GM08714 (cell line): ENCODE measurements at regions not wholly inside any gene's neighbourhood (a gene's known extent, or its start where the extent isn't known, plus 50 kb on each side); places are given as distances from the start of the nearest gene placed in this dataset.

ENCODE experiments used
- H3K4me3 ChIP-seq: fragments of 200-500 bp; sonication (Bioruptor generic); 2 replicates; pipeline ENCODE4 v1.5.1; 2014; ENCODE audit warnings: mild to moderate bottlenecking, low read length, inconsistent platforms
- ZNF274 ChIP-seq: IDR thresholded peaks from 2 replicates; pipeline ENCODE4 v1.6.1; 2012; ENCODE audit warnings: mild to moderate bottlenecking, low read depth, low read length

DNA sequence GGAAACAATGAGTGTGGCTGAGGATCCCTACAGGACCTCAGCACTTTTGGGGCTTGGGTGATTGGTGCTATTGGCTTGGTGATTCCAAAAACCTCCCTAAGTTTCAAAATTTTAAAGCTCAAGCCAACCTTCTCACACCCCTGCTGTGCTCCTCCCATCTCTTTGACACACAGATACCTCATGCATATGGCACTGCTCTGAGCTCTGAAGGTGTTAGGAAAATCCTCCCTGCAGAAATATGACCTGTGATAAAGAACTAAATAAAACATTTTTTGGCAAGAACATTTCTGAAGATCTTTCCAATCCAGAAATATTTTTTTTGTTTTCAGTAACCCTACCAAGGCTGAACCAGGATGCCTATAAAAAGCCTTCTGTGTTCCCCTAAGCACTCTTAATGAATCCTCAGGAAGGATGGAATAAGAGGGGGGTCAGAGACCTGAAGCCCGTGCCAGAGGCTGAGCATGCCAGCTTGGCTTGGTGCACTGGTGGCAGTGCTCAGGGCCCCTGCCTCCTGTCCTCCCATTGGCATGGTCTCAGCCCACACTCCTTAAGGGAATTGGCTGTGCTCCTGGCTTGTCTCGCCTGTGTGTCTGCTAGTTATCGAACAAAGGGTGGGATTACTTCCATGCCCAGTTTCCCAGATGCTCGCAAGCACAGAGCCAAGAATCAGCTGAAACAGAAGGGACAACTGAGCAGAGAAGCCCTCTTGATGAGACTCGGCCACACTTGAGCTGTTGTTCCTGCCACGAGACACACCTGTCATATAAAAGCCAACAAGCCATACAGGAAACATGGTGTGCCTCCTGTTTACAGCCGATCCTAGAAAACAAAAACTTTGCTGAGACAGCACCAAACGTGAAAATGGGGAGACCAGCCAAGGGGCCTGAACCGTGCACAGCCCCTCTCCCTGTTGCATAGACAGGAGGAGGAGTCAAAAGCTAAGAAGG is 132.7 kb upstream of the EEA1 start:
- TF ChIP-seq ZNF274: no peak
- no peak overlapping the region for H3K4me3 ChIP-seq

DNA sequence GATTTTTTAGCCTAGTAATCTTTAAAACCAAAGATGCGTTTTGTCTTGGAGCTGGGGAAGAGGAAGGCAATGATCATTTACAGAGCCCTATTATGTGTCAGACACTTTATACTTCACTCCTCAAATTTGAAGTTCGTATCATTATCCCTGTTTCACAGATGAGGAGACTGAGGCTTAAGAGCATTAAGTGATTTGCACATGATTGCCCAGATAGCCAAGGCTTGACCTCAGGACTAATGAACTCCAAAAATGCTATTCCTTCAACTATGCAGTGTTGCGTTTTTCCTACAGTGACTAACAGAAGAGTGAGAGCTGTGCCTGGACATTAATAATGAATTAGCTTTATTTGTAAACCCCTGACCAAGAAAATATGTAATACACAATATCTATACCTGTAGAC is 136.8 kb upstream of the EEA1 start:
- no peak for TF ChIP-seq ZNF274
- no peak overlapping the region for H3K4me3 ChIP-seq

DNA sequence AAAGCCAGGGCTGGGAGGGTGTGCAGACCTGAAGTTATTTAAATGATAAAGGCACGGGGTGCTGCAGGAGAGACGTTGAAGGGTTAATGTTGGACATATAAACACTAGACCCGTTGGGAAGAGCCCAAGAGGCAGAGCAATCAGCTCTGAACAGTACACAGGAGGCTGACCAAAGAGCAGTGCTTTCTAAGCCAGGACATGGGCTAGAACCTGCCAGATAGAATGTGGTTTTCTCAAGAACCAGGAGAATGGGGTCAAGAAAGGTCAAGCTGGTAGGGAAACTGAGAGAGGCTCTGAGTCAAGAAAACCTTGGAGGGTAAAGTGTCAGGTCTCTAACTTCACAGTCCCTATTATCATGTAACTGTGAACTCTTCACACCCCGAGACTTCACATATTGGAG is 143.2 kb upstream of the EEA1 start:
- H3K4me3 ChIP-seq: no peak overlapping the region
- no peak for TF ChIP-seq ZNF274

GRCh38 chr12:93073324-93073723 is 144.2 kb upstream of the EEA1 start:
- no peak for TF ChIP-seq ZNF274
- no peak overlapping the region for H3K4me3 ChIP-seq

GRCh38 chr12:93078059-93078458 is 149.0 kb upstream of the EEA1 start:
- no peak for TF ChIP-seq ZNF274

DNA sequence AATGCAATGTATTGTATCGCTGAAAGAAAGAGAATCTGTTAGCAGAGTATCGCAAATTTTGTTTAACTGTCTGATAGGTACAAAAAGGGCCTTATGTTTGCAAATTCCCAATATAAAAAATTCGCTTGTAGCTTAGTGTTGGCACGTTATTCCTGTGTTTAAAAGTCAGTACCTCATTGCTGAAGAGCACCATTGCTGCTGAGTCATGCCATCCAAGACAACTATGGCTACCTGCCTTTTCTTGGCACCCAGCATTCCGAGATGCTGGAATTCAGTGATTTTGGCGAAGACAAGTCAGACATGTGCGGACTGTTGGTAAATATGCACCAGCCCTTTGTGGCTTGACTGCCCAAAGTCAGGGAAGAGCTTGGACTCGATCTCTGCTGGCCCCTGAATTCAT is 149.5 kb upstream of the EEA1 start:
- no peak overlapping the region for H3K4me3 ChIP-seq
- no peak for TF ChIP-seq ZNF274

More at GRCh38 chr12:93078059-93078458, 149.0 kb upstream of the EEA1 start:
- H3K4me3 ChIP-seq: no peak overlapping the region

DNA sequence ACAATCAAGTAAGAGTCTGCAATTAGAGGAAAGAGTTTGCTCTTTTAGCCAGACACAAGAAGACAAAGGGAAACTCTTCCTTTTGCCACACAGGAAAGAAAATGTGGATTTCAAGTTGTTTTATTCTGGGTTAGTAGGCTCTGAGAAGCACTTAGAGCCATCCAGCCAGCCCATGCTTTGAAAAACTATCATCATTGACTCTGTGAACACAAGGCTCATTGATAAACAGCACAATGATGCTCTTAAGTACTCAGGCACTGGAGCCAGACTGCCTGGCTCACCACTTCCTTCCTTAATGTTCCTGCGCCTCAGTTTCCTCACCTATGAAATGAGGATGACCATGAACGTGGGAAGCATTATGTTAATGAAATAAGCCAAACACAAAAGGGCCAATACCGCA is 150.2 kb upstream of the EEA1 start:
- no peak overlapping the region for H3K4me3 ChIP-seq
- TF ChIP-seq ZNF274: no peak

DNA sequence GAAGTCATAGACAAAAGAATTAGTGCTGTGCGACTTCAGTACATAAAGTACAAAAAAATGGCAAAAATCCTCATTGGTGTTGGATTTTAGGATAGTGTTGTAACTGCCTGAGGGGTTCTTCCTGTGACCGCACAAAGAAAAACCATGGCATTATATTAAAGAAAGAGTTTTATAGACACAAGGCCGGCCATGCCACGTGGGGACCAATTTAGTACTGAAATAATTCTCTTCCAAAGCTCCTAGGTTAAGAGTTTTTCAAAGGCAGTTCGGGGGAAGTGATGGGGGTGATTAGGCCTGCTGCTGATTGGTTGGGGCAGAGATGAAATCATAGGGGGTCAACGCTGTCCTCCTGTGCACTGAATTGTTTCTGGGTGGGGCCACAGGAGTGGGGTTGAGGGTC is 150.9 kb upstream of the EEA1 start:
- H3K4me3 ChIP-seq: no peak overlapping the region
- TF ChIP-seq ZNF274: no peak

DNA sequence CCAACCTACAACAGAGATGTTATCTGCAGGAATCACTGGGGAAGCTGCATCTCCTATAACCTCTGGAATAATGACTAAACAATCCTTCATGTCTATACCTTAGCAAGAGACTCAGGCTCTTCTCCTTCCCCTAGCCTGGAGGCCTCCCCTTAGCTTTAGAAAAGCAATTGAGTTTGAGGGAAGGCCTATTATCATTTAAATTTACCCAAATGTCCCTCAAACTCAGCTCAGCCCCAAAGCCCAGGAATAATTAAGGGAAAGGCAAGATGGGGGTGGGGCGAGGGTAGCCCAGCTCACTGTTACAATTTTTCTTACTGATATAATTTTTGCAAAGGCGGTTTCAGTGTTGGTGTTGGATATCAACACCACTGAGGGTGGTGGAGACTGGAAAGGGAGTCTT is 151.4 kb upstream of the EEA1 start:
- H3K4me3 ChIP-seq: no peak overlapping the region
- no peak for TF ChIP-seq ZNF274

- TF ChIP-seq ZNF274: no peak
- no peak overlapping the region for H3K4me3 ChIP-seq
Measured at GRCh38 chr12:93080994-93081809, 152.1 kb upstream of the EEA1 start.

- no peak overlapping the region for H3K4me3 ChIP-seq
- TF ChIP-seq ZNF274: no peak
Measured at GRCh38 chr12:93081810-93082165, 152.7 kb upstream of the EEA1 start.

GRCh38 chr12:93085383-93086287 is 156.5 kb upstream of the EEA1 start:
- H3K4me3 ChIP-seq: no peak overlapping the region
- no peak for TF ChIP-seq ZNF274

GRCh38 chr12:93086288-93086727 is 157.2 kb upstream of the EEA1 start:
- no peak overlapping the region for H3K4me3 ChIP-seq
- TF ChIP-seq ZNF274: no peak
